VCaP (cell line): ENCODE measurements at regions not wholly inside any gene's neighbourhood (a gene's known extent, or its start where the extent isn't known, plus 50 kb on each side); places are given as distances from the start of the nearest gene placed in this dataset.

Experiments
- H3K27ac ChIP-seq: fragments of 450-650 bp; 2 replicates; pipeline ENCODE4 v1.5.1; 2017
- CTCF ChIP-seq: fragments of 450-650 bp; conservative IDR thresholded peaks from 2 replicates; pipeline ENCODE4 v1.5.1; 2017; ENCODE audit warnings: mild to moderate bottlenecking, moderate library complexity

GRCh38 chr4:54553001-54553400, 104.8 kb upstream of the KIT start:
- H3K27ac ChIP-seq, result no peak overlapping the region
- TF ChIP-seq CTCF, result no peak

GRCh38 chr4:54554339-54554990, 103.3 kb upstream of the KIT start:
- no peak for TF ChIP-seq CTCF
- H3K27ac ChIP-seq, result no peak overlapping the region

- no peak overlapping the region for H3K27ac ChIP-seq
- no peak for TF ChIP-seq CTCF
These were observed 101.7 kb upstream of the KIT start for GRCh38 chr4:54556051-54556450.

- no peak for TF ChIP-seq CTCF
- no peak overlapping the region for H3K27ac ChIP-seq
These were observed 101.2 kb upstream of the KIT start for GRCh38 chr4:54556587-54556986.

- no peak for TF ChIP-seq CTCF
- H3K27ac ChIP-seq, result no peak overlapping the region
These were observed 98.7 kb upstream of the KIT start for GRCh38 chr4:54558889-54559677.

- no peak for TF ChIP-seq CTCF
- H3K27ac ChIP-seq, result no peak overlapping the region
These were observed 97.2 kb upstream of the KIT start for GRCh38 chr4:54560513-54560912.

- TF ChIP-seq CTCF, result no peak
- no peak overlapping the region for H3K27ac ChIP-seq
These were observed 95.8 kb upstream of the KIT start for GRCh38 chr4:54561940-54562339.
